ENCODE measurements at regions not wholly inside any gene's neighbourhood (a gene's known extent, or its start where the extent isn't known, plus 50 kb on each side); places are given as distances from the start of the nearest gene placed in this dataset.

GRCh38 chr13:94968757-94969086, 256.4 kb upstream of the SOX21 start:
- Mint-ChIP-seq H3K36me3 (no peaks in the 10 kb centered on the region), H3K27me3 (peaks cover 11% of the 10 kb centered on the region), H3K4me1 (no peaks in the 10 kb centered on the region), H3K9me3 (no peaks in the 10 kb centered on the region), H3K4me3 (no peak overlapping the region), H3K27ac (no peak overlapping the region)
- no peak for ATAC-seq (ENCODE audit: low read depth)
- DNase-seq (ENCODE audit: low spot score in 2 of 2) = no peak

- Mint-ChIP-seq H3K4me1 (no peaks in the 10 kb centered on the region), H3K27me3 (peaks cover 11% of the 10 kb centered on the region), H3K27ac (no peak overlapping the region), H3K4me3 (no peak overlapping the region), H3K9me3 (no peaks in the 10 kb centered on the region), H3K36me3 (no peaks in the 10 kb centered on the region)
- no peak for ATAC-seq (ENCODE audit: low read depth)
- no peak for DNase-seq (ENCODE audit: low spot score in 2 of 2)
Measured at GRCh38 chr13:94968040-94968756, 255.9 kb upstream of the SOX21 start.

- ATAC-seq (ENCODE audit: low read depth) (no peak), DNase-seq (ENCODE audit: low spot score in 2 of 2) (no peak)
- Mint-ChIP-seq H3K27me3 (peaks cover 11% of the 10 kb centered on the region), H3K4me1 (no peaks in the 10 kb centered on the region), H3K36me3 (no peaks in the 10 kb centered on the region), H3K27ac (no peak overlapping the region), H3K4me3 (no peak overlapping the region), H3K9me3 (no peaks in the 10 kb centered on the region)
Measured at GRCh38 chr13:94967183-94968039, 255.1 kb upstream of the SOX21 start.

DNA sequence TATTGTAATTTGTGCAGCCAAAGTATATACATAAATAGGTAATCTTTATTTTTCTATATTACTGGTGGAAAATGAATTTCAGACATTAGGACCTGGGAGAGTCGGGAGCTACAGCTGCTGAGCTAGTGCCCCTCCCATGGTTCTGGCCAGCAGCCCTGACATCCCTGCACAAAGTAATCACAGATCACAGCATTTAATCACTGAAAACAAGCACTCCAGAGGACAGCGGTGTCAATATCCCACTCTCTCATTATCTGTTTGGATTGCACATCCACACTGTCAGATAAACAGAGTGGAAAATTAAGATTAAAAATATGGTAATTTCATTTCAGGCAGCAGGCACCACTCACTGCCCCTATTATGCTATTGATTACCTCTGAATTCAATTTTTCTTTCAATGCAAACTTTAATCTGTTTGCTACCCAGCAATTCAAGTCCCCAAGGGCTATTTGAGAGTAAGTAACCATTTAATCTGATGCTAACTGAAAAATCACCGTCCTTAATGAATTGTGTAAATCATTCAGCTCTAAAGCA, 254.1 kb upstream of the SOX21 start:
- no peaks in the 10 kb centered on the region for H3K36me3 Mint-ChIP-seq
- H3K9me3 Mint-ChIP-seq = no peaks in the 10 kb centered on the region
- H3K27ac Mint-ChIP-seq = no peak overlapping the region
- ATAC-seq (ENCODE audit: low read depth) (no peak), DNase-seq (ENCODE audit: low spot score in 2 of 2) (no peak)
- no peak overlapping the region for H3K4me3 Mint-ChIP-seq
- no peaks in the 10 kb centered on the region for H3K4me1 Mint-ChIP-seq
- H3K27me3 Mint-ChIP-seq = peaks cover 12% of the 10 kb centered on the region

DNA sequence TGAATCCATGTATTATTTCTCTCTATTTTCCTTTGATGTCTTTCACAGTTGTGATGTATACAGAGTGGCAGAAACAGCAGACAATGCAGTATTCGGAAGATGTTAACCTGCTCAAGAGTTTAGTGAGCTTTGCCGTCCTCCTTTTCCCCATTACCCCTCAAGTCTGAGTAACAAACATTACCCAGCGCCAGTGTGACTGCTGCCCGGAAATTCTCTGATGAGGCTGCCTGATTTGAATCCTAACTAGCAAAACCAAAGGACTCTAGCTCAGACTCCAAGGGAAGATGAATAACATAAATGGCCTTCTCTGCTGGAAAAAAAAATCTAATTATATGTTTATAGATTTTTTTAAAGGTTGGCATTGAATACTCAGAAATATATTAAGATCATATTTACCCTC, 247.3 kb upstream of the SOX21 start:
- H3K4me1 Mint-ChIP-seq = no peaks in the 10 kb centered on the region
- ATAC-seq (ENCODE audit: low read depth) = no peak

DNA sequence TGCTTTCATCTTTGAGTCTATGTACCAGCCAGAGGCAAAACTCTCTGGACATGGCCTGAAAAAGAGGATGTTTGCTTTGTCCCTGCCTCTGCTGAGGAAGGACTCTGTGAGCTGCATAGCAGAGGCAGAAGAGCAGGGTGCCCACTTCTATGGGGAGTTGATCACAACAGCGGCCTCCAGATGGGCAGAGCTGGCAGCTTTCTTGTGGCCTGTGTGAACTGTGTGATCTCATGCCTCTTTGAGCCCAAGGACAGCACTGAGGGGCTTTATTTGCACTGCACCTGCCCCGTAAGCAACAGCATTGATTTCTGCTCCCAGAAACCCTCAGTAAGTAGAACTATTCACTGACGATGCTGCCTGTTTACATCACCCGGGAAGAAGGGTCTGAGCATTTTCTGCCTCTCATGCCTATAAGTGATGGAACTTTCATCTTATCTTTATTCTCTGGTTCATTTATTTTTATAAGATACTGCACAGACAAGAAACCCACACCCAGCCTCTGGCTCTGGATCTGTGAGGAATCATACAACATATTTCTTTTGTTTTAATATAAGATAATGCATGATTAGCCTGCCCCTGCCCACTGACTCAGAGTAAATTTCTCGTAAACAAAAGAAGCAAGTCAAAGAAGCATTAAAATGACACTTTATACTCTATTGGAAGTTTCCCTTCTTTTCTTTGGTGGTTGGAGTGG, 244.2 kb upstream of the SOX21 start:
- ATAC-seq (ENCODE audit: low read depth) (no peak), DNase-seq (ENCODE audit: low spot score in 2 of 2) (no peak)
- Mint-ChIP-seq H3K4me3 (no peak overlapping the region), H3K27ac (no peak overlapping the region), H3K9me3 (no peaks in the 10 kb centered on the region), H3K36me3 (no peaks in the 10 kb centered on the region), H3K4me1 (no peaks in the 10 kb centered on the region), H3K27me3 (peaks cover 4% of the 10 kb centered on the region)

More for the DNA sequence above, 247.3 kb upstream of the SOX21 start:
- H3K27ac Mint-ChIP-seq = no peak overlapping the region
- H3K27me3 Mint-ChIP-seq = peaks cover 3% of the 10 kb centered on the region
- DNase-seq (ENCODE audit: low spot score in 2 of 2) = no peak
- H3K36me3 Mint-ChIP-seq = no peaks in the 10 kb centered on the region
- no peaks in the 10 kb centered on the region for H3K9me3 Mint-ChIP-seq
- H3K4me3 Mint-ChIP-seq = no peak overlapping the region

- Mint-ChIP-seq H3K27me3 (peaks cover 7% of the 10 kb centered on the region), H3K4me3 (no peak overlapping the region), H3K36me3 (no peaks in the 10 kb centered on the region), H3K4me1 (no peaks in the 10 kb centered on the region), H3K27ac (no peak overlapping the region), H3K9me3 (no peaks in the 10 kb centered on the region)
- DNase-seq (ENCODE audit: low spot score in 2 of 2) (no peak), ATAC-seq (ENCODE audit: low read depth) (no peak)
Measured at GRCh38 chr13:94952787-94953186, 240.4 kb upstream of the SOX21 start.

GRCh38 chr13:94950303-94950702, 238.0 kb upstream of the SOX21 start:
- H3K4me1 Mint-ChIP-seq = no peaks in the 10 kb centered on the region
- no peak overlapping the region for H3K27ac Mint-ChIP-seq
- no peaks in the 10 kb centered on the region for H3K36me3 Mint-ChIP-seq

DNA sequence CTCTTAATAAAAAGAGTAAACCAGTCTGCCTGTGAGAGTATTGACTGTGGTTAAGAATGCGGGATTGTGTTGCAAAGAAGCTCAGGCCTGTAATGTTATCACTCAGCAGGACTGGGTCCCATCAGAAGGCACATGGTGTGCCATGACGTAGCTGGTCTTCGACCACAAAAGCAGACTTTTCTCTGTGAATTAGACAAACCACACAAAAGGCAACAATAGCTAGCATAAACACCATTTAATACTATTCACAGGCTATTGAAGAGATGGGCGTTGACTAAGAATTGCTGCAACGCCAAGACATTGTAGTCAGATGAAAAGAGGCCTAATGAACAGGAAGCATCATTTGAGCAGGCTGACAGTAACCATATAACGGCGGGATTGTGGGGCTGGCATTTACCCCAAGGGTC, 235.6 kb upstream of the SOX21 start:
- no peak for ATAC-seq (ENCODE audit: low read depth)
- H3K9me3 Mint-ChIP-seq = no peaks in the 10 kb centered on the region
- DNase-seq (ENCODE audit: low spot score in 2 of 2) = no peak
- no peaks in the 10 kb centered on the region for H3K36me3 Mint-ChIP-seq
- no peak overlapping the region for H3K4me3 Mint-ChIP-seq
- no peaks in the 10 kb centered on the region for H3K4me1 Mint-ChIP-seq
- no peak overlapping the region for H3K27ac Mint-ChIP-seq
- peaks cover 7% of the 10 kb centered on the region for H3K27me3 Mint-ChIP-seq

More at GRCh38 chr13:94950303-94950702, 238.0 kb upstream of the SOX21 start:
- peaks cover 7% of the 10 kb centered on the region for H3K27me3 Mint-ChIP-seq
- no peaks in the 10 kb centered on the region for H3K9me3 Mint-ChIP-seq
- DNase-seq (ENCODE audit: low spot score in 2 of 2) (no peak), ATAC-seq (ENCODE audit: low read depth) (no peak)
- H3K4me3 Mint-ChIP-seq = no peak overlapping the region

DNA sequence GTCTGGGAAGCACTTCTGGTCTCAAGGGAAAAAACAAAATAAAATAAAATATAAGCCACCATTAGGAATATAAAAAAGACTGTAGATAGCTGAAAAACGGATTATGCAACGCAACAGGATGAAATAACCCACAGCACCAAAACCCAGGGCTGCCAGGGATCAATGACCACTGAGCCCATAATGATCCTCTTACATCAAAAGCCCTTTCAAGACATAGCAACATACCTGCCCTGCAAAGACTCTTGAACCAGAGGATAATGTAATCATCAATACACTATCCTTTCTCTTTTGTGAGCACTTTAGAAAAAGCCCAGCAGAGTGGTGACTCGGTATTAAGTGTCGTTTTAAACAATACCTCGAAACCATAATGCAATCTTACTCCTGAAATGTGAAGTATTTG, 235.0 kb upstream of the SOX21 start:
- Mint-ChIP-seq H3K27ac (no peak overlapping the region), H3K4me3 (no peak overlapping the region), H3K9me3 (no peaks in the 10 kb centered on the region), H3K36me3 (no peaks in the 10 kb centered on the region), H3K27me3 (peaks cover 5% of the 10 kb centered on the region), H3K4me1 (no peaks in the 10 kb centered on the region)
- ATAC-seq (ENCODE audit: low read depth) (no peak), DNase-seq (ENCODE audit: low spot score in 2 of 2) (no peak)

DNA sequence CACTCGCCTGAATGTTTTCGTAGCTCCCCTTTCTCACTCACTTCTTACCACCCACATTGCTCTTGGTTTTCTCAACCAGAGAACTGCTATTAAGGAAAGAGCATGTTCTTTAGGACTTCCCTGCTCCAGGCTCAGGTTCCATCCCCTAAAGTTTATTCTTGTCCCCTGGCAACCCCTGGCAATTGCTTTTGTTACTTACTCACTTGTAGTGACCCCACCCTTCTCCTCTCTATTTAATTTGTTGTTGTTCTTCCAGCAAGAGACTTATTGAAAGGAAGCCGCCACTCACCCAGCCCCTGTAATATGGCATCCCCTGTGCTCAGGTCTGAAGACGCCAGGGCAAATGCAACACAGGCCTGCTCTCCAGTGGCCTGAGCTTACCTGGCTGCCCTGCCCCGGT, 233.7 kb upstream of the SOX21 start:
- Mint-ChIP-seq H3K36me3 (no peaks in the 10 kb centered on the region), H3K27ac (no peak overlapping the region), H3K4me1 (no peaks in the 10 kb centered on the region), H3K4me3 (no peak overlapping the region), H3K27me3 (no peaks in the 10 kb centered on the region), H3K9me3 (peaks cover 2% of the 10 kb centered on the region)
- no peak for DNase-seq (ENCODE audit: low spot score in 2 of 2)
- no peak for ATAC-seq (ENCODE audit: low read depth)

DNA sequence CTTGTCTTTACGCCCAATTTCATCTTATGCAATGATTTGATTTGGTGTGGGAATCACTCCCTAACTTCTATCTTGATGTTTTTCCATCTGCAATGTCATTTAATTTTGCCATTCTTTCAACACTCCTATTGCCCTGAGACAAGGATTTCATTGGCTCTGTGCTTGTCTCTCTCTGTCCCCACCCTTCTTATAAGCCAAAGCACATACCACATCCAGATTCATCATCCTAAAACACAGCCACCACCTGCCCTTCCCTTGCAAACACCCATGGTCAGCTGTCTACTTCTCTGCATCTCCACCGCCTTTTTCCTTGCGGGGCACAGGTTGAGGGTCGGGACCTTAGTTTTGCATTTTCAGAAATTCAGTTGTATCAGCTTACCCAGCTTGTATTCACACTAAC, 225.8 kb upstream of the SOX21 start:
- H3K4me3 Mint-ChIP-seq = no peak overlapping the region
- peaks cover 9% of the 10 kb centered on the region for H3K9me3 Mint-ChIP-seq
- H3K27me3 Mint-ChIP-seq = peaks cover 5% of the 10 kb centered on the region
- no peaks in the 10 kb centered on the region for H3K4me1 Mint-ChIP-seq
- no peak overlapping the region for H3K27ac Mint-ChIP-seq
- H3K36me3 Mint-ChIP-seq = peaks cover 2% of the 10 kb centered on the region
- no peak for ATAC-seq (ENCODE audit: low read depth)
- DNase-seq (ENCODE audit: low spot score in 2 of 2) = no peak

DNA sequence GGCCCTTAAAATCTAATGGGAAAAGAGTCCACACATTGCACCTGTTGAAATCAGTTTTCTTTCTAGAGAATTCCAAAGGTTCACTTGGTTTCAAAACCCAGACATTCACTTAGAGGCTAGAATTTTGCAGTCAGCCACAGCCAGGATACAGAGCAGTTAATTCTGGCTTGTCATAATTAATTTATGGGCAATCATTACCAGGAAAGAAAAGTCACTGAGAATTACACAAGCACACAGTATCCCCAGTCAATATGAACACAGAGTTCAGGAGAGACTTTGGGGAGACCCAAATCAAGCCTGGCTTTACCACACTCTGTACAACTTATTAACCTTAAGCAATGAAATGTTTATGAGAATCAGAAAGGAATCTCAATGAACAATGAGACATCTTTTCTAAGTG, 224.3 kb upstream of the SOX21 start:
- H3K27me3 Mint-ChIP-seq = peaks cover 5% of the 10 kb centered on the region
- peaks cover 9% of the 10 kb centered on the region for H3K9me3 Mint-ChIP-seq
- no peaks in the 10 kb centered on the region for H3K4me1 Mint-ChIP-seq
- H3K36me3 Mint-ChIP-seq = peaks cover 2% of the 10 kb centered on the region
- H3K4me3 Mint-ChIP-seq = no peak overlapping the region
- DNase-seq (ENCODE audit: low spot score in 2 of 2) = no peak
- H3K27ac Mint-ChIP-seq = no peak overlapping the region
- no peak for ATAC-seq (ENCODE audit: low read depth)

GRCh38 chr13:94933936-94934335, 221.6 kb upstream of the SOX21 start:
- no peak overlapping the region for H3K4me3 Mint-ChIP-seq
- H3K9me3 Mint-ChIP-seq = peaks cover 5% of the 10 kb centered on the region
- no peak overlapping the region for H3K27ac Mint-ChIP-seq

More at GRCh38 chr13:94933936-94934335, 221.6 kb upstream of the SOX21 start:
- DNase-seq (ENCODE audit: low spot score in 2 of 2) (no peak), ATAC-seq (ENCODE audit: low read depth) (no peak)
- H3K36me3 Mint-ChIP-seq = no peaks in the 10 kb centered on the region
- H3K4me1 Mint-ChIP-seq = no peaks in the 10 kb centered on the region
- peaks cover 3% of the 10 kb centered on the region for H3K27me3 Mint-ChIP-seq

Data from memory B cell (primary cell).